Hematopoietic multipotent progenitor cell treated with erythropoietin and hydrocortisone succinate and interleukin-3 and kit ligand, for 6 days (in vitro differentiated cells): ENCODE measurements at regions not wholly inside any gene's neighbourhood (a gene's known extent, or its start where the extent isn't known, plus 50 kb on each side); places are given as distances from the start of the nearest gene placed in this dataset.

Experiments
- DNase-seq: peaks from one replicate; pipeline ENCODE4 v3.0.0-alpha.2; 2015

GRCh38 chr1:112267206-112267605, 128.8 kb upstream of the CTTNBP2NL start:
- no peak for DNase-seq

GRCh38 chr1:112267929-112268328, 128.1 kb upstream of the CTTNBP2NL start:
- no peak for DNase-seq

- DNase-seq: no peak
These were observed 127.6 kb upstream of the CTTNBP2NL start for GRCh38 chr1:112268408-112268807.

GRCh38 chr1:112271270-112271669, 124.7 kb upstream of the CTTNBP2NL start:
- DNase-seq: no peak

- no peak for DNase-seq
These were observed 123.8 kb upstream of the CTTNBP2NL start for GRCh38 chr1:112272101-112272772.

- DNase-seq: no peak
These were observed 111.2 kb upstream of the CTTNBP2NL start for GRCh38 chr1:112284796-112285195.

- DNase-seq: no peak
These were observed 110.7 kb upstream of the CTTNBP2NL start for GRCh38 chr1:112285316-112285715.

- no peak for DNase-seq
These were observed 110.3 kb upstream of the CTTNBP2NL start for GRCh38 chr1:112285746-112286145.

GRCh38 chr1:112296908-112297307, 99.1 kb upstream of the CTTNBP2NL start:
- DNase-seq: no peak

- no peak for DNase-seq
These were observed 98.5 kb upstream of the CTTNBP2NL start for GRCh38 chr1:112297536-112297935.

GRCh38 chr1:112298558-112298957, 97.5 kb upstream of the CTTNBP2NL start:
- DNase-seq: peak; percentile 68

GRCh38 chr1:112304126-112304525, 91.9 kb upstream of the CTTNBP2NL start:
- no peak for DNase-seq

- no peak for DNase-seq
These were observed 91.4 kb upstream of the CTTNBP2NL start for GRCh38 chr1:112304612-112305011.

- DNase-seq: no peak
These were observed 88.0 kb upstream of the CTTNBP2NL start for GRCh38 chr1:112307930-112308591.

GRCh38 chr1:112308716-112309115, 87.3 kb upstream of the CTTNBP2NL start:
- DNase-seq: no peak

GRCh38 chr1:112309499-112309898, 86.5 kb upstream of the CTTNBP2NL start:
- no peak for DNase-seq

- DNase-seq: no peak
These were observed 83.7 kb upstream of the CTTNBP2NL start for GRCh38 chr1:112312315-112312714.

GRCh38 chr1:112312879-112313278, 83.1 kb upstream of the CTTNBP2NL start:
- DNase-seq: no peak

GRCh38 chr1:112316254-112316913, 79.6 kb upstream of the CTTNBP2NL start:
- no peak for DNase-seq

GRCh38 chr1:112317140-112317539, 78.9 kb upstream of the CTTNBP2NL start:
- DNase-seq: no peak

- DNase-seq: no peak
These were observed 78.4 kb upstream of the CTTNBP2NL start for GRCh38 chr1:112317611-112318062.

- DNase-seq: no peak
These were observed 77.8 kb upstream of the CTTNBP2NL start for GRCh38 chr1:112318263-112318662.

GRCh38 chr1:112318698-112319370, 77.2 kb upstream of the CTTNBP2NL start:
- no peak for DNase-seq
